HCT116 (cell line): ENCODE measurements at regions not wholly inside any gene's neighbourhood (a gene's known extent, or its start where the extent isn't known, plus 50 kb on each side); places are given as distances from the start of the nearest gene placed in this dataset.

Source experiments
- ATAC-seq: fragments of 200-7000 bp; cut with Tn5 transposase; 2 replicates; pipeline ENCODE4 v1.9.1; 2020; ENCODE audit warnings: mild to moderate bottlenecking, moderate library complexity
- BruUV-seq: library from RNA; stranded (reverse); fragments of 400-500 nt; replicated peaks from 2 replicates; lab custom pipeline; 2021; lab: Mats Ljungman, UMichigan
- CTCF ChIA-PET: fragments of 300-600 bp; sonication (Branson Sonifier 250); formaldehyde crosslinking; loops from one replicate; lab custom pipeline; 2021; ENCODE audit warnings: antibody characterized with exemption; lab: Charles Lee
- POLR2A ChIA-PET: fragments of 300-600, 350-600 bp; sonication (Branson Sonifier 250); formaldehyde crosslinking; loops from one replicate; lab custom pipeline; 2021; ENCODE audit warnings: antibody characterized with exemption; lab: Charles Lee
- RAD21 ChIA-PET, 2 experiments: fragments of 300-600 bp; sonication (Branson Sonifier 250); formaldehyde crosslinking; loops; one replicate each; lab custom pipeline; 2023; ENCODE audit warnings: low total read pairs in 2 of 2; ENCODE audit not compliant: uncharacterized antibody in 2 of 2, unreplicated experiment in 2 of 2, low non-redundant PET in 1 of 2; lab: Charles Lee
- DNase-seq: peaks from one replicate; pipeline ENCODE4 v3.0.0-alpha.2; 2010; ENCODE audit warnings: low read depth, low spot score
- H2AFZ ChIP-seq: fragments of 200-600 bp; shearing (Covaris generic), sonication (generic); 2 replicates; pipeline ENCODE4 v1.6.1; 2017; ENCODE audit warnings: low read depth, mixed run types, mixed read lengths, antibody characterized with exemption, low read length; ENCODE audit not compliant: poor library complexity, severe bottlenecking
- H3K27ac ChIP-seq: 2 replicates; pipeline ENCODE4 v1.5.1; 2012; ENCODE audit warnings: low read depth, low read length
- H3K27me3 ChIP-seq: fragments of 200-600 bp; sonication (generic); 2 replicates; pipeline ENCODE4 v1.6.1; 2016; ENCODE audit warnings: mixed run types, low read length, mixed read lengths; ENCODE audit not compliant: insufficient read depth
- H3K36me3 ChIP-seq, 2 experiments: fragments of 200-500 bp in 1 of 2; fragments of 200-600 bp in 1 of 2; sonication (Bioruptor generic) in 1 of 2; sonication (generic) in 1 of 2; 2 replicates each; pipeline versions ENCODE4 v1.5.1 to v1.6.1; 2014 to 2016; ENCODE audit warnings: low read length in 2 of 2, inconsistent platforms in 1 of 2, mixed read lengths in 1 of 2, mixed run types in 1 of 2; ENCODE audit not compliant: insufficient read depth in 2 of 2, control insufficient read depth in 1 of 2
- H3K4me1 ChIP-seq, 2 experiments: fragments of 200-600 bp in 1 of 2; sonication (generic) in 1 of 2; 2 replicates each; pipeline versions ENCODE4 v1.5.1 to v1.6.1; 2012 to 2017; ENCODE audit warnings: low read length in 2 of 2, inconsistent platforms in 1 of 2, mild to moderate bottlenecking in 1 of 2, mixed read lengths in 1 of 2, mixed run types in 1 of 2, moderate library complexity in 1 of 2; ENCODE audit not compliant: insufficient read depth in 2 of 2, control insufficient read depth in 1 of 2
- H3K4me2 ChIP-seq: fragments of 200-600 bp; sonication (generic); 2 replicates; pipeline ENCODE4 v1.6.1; 2017; ENCODE audit warnings: mixed run types, low read length, mixed read lengths
- H3K4me3 ChIP-seq, 2 experiments: fragments of 200-600 bp in 1 of 2; sonication (generic) in 1 of 2; replicated peaks in 1 of 2; 2 replicates each; pipeline ENCODE4 v1.5.1; 2011 to 2016; ENCODE audit warnings: low read length in 2 of 2, control low read depth in 1 of 2, low read depth in 1 of 2, mild to moderate bottlenecking in 1 of 2, mixed read lengths in 1 of 2, mixed run types in 1 of 2
- H3K79me2 ChIP-seq: fragments of 200-600 bp; sonication (generic); 2 replicates; pipeline ENCODE4 v1.6.1; 2017; ENCODE audit warnings: mild to moderate bottlenecking, mixed run types, low read length, moderate library complexity, mixed read lengths; ENCODE audit not compliant: insufficient read depth
- H3K9ac ChIP-seq: fragments of 200-600 bp; sonication (generic); 2 replicates; pipeline ENCODE4 v1.6.1; 2016; ENCODE audit warnings: low read length, mixed read lengths
- H3K9me2 ChIP-seq: fragments of 200-600 bp; sonication (generic), shearing (Covaris generic); 2 replicates; pipeline ENCODE4 v1.6.1; 2017; ENCODE audit warnings: mixed run types, mild to moderate bottlenecking, moderate library complexity; ENCODE audit not compliant: insufficient read depth
- H3K9me3 ChIP-seq, 2 experiments: fragments of 200-500 bp in 1 of 2; fragments of 200-600 bp in 1 of 2; sonication (Bioruptor generic) in 1 of 2; sonication (generic) in 1 of 2; 2 replicates each; pipeline ENCODE4 v1.6.1; 2014 to 2017; ENCODE audit warnings: low read length in 2 of 2, mixed read lengths in 2 of 2, inconsistent platforms in 1 of 2, low read depth in 1 of 2, mild to moderate bottlenecking in 1 of 2, mixed run types in 1 of 2, moderate library complexity in 1 of 2; ENCODE audit not compliant: control insufficient read depth in 1 of 2, insufficient read depth in 1 of 2
- H4K20me1 ChIP-seq: fragments of 200-600 bp; sonication (generic), shearing (Covaris generic); 2 replicates; pipeline ENCODE4 v1.6.1; 2017; ENCODE audit warnings: mixed run types, mild to moderate bottlenecking, moderate library complexity; ENCODE audit not compliant: insufficient read depth
- ATF3 ChIP-seq: IDR thresholded peaks from 2 replicates; pipeline ENCODE4 v1.6.1; 2012
- CBX3 ChIP-seq: IDR thresholded peaks from 2 replicates; pipeline ENCODE4 v1.6.1; 2012; ENCODE audit warnings: low read depth
- EGR1 ChIP-seq: IDR thresholded peaks from 2 replicates; pipeline ENCODE4 v1.6.1; 2012; ENCODE audit warnings: low read depth
- ELF1 ChIP-seq: IDR thresholded peaks from 2 replicates; pipeline ENCODE4 v1.6.1; 2012; ENCODE audit warnings: low read depth, borderline replicate concordance
- POLR2A ChIP-seq: IDR thresholded peaks from 2 replicates; pipeline ENCODE4 v1.7.0; 2011; ENCODE audit warnings: borderline replicate concordance; ENCODE audit not compliant: insufficient read depth, insufficient read length; ENCODE audit errors: extremely low read depth
- POLR2AphosphoS5 ChIP-seq: IDR thresholded peaks from 2 replicates; pipeline ENCODE4 v1.6.1; 2011; ENCODE audit warnings: mild to moderate bottlenecking, low read depth, low read length, moderate library complexity
- RAD21 ChIP-seq: IDR thresholded peaks from 2 replicates; pipeline ENCODE4 v1.6.1; 2012; ENCODE audit warnings: low read depth, mild to moderate bottlenecking
- SRF ChIP-seq: IDR thresholded peaks from 2 replicates; pipeline ENCODE4 v1.6.1; 2012; ENCODE audit warnings: low read depth
- intact Hi-C: fragments of 100-400 bp; cut with micrococcal nuclease; formaldehyde crosslinking; loops from 2 replicates; pipeline ENCODE4 v1.10.0; 2022
- TF ChIP-seq, protein P1 (sequence below): IDR thresholded peaks from 2 replicates; pipeline ENCODE4 v1.6.1; 2012

DNA sequence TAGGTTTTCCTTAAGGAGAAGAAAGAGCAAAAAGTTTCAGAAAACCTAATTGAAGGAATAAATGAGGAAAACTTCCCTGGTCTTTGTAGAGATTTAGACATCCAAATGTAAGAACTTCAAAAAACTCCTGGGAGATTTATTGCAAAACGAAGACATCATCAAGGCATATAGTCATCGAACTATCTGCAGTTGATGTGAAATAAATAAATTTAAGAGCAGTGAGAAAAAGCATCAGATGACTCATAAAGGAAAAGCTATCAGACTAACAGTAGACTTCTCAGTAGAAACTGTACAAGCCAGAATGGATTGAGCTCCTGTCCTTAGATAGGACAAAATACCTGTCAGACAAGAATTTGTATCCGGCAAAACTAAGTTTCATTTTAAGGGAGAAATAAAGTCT is 569.4 kb upstream of the ADAMTS5 start:
- POLR2A ChIA-PET: no interaction called here
- Histone ChIP-seq H2AFZ (no peak overlapping the region), H3K4me2 (no peak overlapping the region), H3K9ac (no peak overlapping the region), H3K27me3 (no peaks in the 10 kb centered on the region), H3K36me3 (no peaks in the 10 kb centered on the region), H3K27ac (no peak overlapping the region), H3K79me2 (no peaks in the 10 kb centered on the region), H4K20me1 (no peaks in the 10 kb centered on the region), H3K4me3 (no peak overlapping the region), H3K4me1 (no peaks in the 10 kb centered on the region), H3K9me2 (no peaks in the 10 kb centered on the region), H3K9me3 (peaks cover 19 to 21% of the 10 kb centered on the region in 2 experiments; a peak in 3 of 4 replicates)
- intact Hi-C loops: no loop called here
- TF ChIP-seq SRF (no peak), ATF3 (no peak), POLR2AphosphoS5 (no peak), EGR1 (no peak), POLR2A (no peak)
- TF ChIP-seq, protein P1, sequence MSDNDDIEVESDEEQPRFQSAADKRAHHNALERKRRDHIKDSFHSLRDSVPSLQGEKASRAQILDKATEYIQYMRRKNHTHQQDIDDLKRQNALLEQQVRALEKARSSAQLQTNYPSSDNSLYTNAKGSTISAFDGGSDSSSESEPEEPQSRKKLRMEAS: no peak
- no peak for ATAC-seq
- CTCF ChIA-PET: no interaction called here
- no peak for DNase-seq
- BruUV-seq: no TSS peak
- RAD21 ChIA-PET: no interaction called here

DNA sequence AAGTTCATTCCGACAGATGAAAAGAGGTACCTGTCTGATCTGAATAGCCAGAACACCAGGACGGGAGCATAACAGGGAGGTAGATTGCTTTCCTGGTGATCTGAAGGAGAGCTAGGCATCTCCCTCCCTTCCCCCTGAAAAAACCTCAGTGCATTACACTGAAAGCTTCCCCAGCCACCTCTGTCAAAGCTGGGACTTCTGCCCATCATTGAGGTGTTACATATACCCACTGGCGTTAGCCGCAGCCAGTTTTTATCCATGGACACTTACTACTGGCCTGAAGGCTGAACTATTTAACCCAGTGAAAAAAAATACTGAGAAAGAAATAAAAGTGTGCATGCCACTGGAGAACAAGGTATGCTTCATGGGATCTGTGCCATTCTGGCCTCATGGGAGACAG is 568.3 kb upstream of the ADAMTS5 start:
- Histone ChIP-seq H3K79me2 (no peaks in the 10 kb centered on the region), H2AFZ (no peak overlapping the region), H3K4me1 (no peaks in the 10 kb centered on the region), H3K4me3 (no peak overlapping the region), H3K9ac (no peak overlapping the region), H3K27ac (no peak overlapping the region), H3K36me3 (no peaks in the 10 kb centered on the region), H3K4me2 (no peak overlapping the region)
- POLR2A ChIA-PET: no interaction called here
- CTCF ChIA-PET: no interaction called here
- no peak for DNase-seq
- no TSS peak for BruUV-seq
- RAD21 ChIA-PET: no interaction called here
- ATAC-seq: no peak
- TF ChIP-seq CBX3: no peak
- TF ChIP-seq RAD21: no peak
- no peak for TF ChIP-seq ELF1
- TF ChIP-seq, protein P1: no peak
- TF ChIP-seq, all 23 proteins: peak for 0
- intact Hi-C loops: no loop called here
- Histone ChIP-seq H3K27me3 (no peaks in the 10 kb centered on the region), H3K9me3 (peaks cover 21 to 28% of the 10 kb centered on the region in 2 experiments; a peak in 3 of 4 replicates), H4K20me1 (no peaks in the 10 kb centered on the region), H3K9me2 (no peaks in the 10 kb centered on the region)
